WTC11 (cell line): ENCODE measurements at regions not wholly inside any gene's neighbourhood (a gene's known extent, or its start where the extent isn't known, plus 50 kb on each side); places are given as distances from the start of the nearest gene placed in this dataset.

ENCODE experiments used
- ATAC-seq: fragments of 200-7000 bp; cut with Tn5 transposase; 2 replicates; pipeline ENCODE4 v1.10.0; 2021; ENCODE audit warnings: mild to moderate bottlenecking, moderate library complexity
- CTCF ChIA-PET: fragments of 300-600 bp; sonication (Branson Sonifier 250); formaldehyde crosslinking; loops from one replicate; lab custom pipeline; 2021; ENCODE audit warnings: antibody characterized with exemption; lab: Charles Lee
- POLR2A ChIA-PET: fragments of 350-600 bp; sonication (Branson Sonifier 250); formaldehyde crosslinking; loops from one replicate; lab custom pipeline; 2021; ENCODE audit warnings: antibody characterized with exemption; lab: Charles Lee
- DNase-seq: peaks from one replicate; pipeline ENCODE4 v3.0.0; 2021; ENCODE audit warnings: low spot score
- H3K27ac Mint-ChIP-seq: 2 replicates; pipeline ENCODE4 v1.8.0; 2021; ENCODE audit warnings: mixed read lengths
- H3K27me3 Mint-ChIP-seq: 2 replicates; pipeline ENCODE4 v1.8.0; 2021; ENCODE audit warnings: low read depth, mild to moderate bottlenecking, moderate library complexity, mixed read lengths
- H3K36me3 Mint-ChIP-seq: 2 replicates; pipeline ENCODE4 v1.8.0; 2021; ENCODE audit warnings: mixed read lengths
- H3K4me1 Mint-ChIP-seq: 2 replicates; pipeline ENCODE4 v1.8.0; 2022; ENCODE audit warnings: mixed read lengths
- H3K4me3 Mint-ChIP-seq: 2 replicates; pipeline ENCODE4 v1.8.0; 2021; ENCODE audit warnings: mild to moderate bottlenecking, moderate library complexity, mixed read lengths
- H3K9me3 Mint-ChIP-seq: 2 replicates; pipeline ENCODE4 v1.8.0; 2021; ENCODE audit warnings: mixed read lengths
- ESRRA ChIP-seq: sonication (generic); formaldehyde crosslinking; IDR thresholded peaks from 2 replicates; pipeline ENCODE4 v1.8.1; 2022; ENCODE audit warnings: mild to moderate bottlenecking, missing genetic modification reagents, borderline replicate concordance
- ETV6 ChIP-seq: sonication (generic); formaldehyde crosslinking; IDR thresholded peaks from 2 replicates; pipeline ENCODE4 v1.8.1; 2022; ENCODE audit warnings: mild to moderate bottlenecking, missing genetic modification reagents
- GABPB1 ChIP-seq: sonication (generic); formaldehyde crosslinking; IDR thresholded peaks from 2 replicates; pipeline ENCODE4 v1.8.1; 2023; ENCODE audit warnings: mild to moderate bottlenecking, missing genetic modification reagents
- JUN ChIP-seq: sonication (generic); formaldehyde crosslinking; IDR thresholded peaks from 2 replicates; pipeline ENCODE4 v1.8.0; 2023; ENCODE audit warnings: mild to moderate bottlenecking, missing genetic modification reagents
- NFYB ChIP-seq: sonication (generic); formaldehyde crosslinking; conservative IDR thresholded peaks from 2 replicates; pipeline ENCODE4 v1.8.0; 2022; ENCODE audit warnings: low read depth, missing genetic modification reagents
- OVOL2 ChIP-seq: fragments of 250-450 bp; sonication (Bioruptor Pico); IDR thresholded peaks from 2 replicates; pipeline ENCODE4 v1.9.0; 2021; ENCODE audit warnings: mild to moderate bottlenecking, borderline replicate concordance
- SMAD3 ChIP-seq: sonication (generic); formaldehyde crosslinking; IDR thresholded peaks from 2 replicates; pipeline ENCODE4 v1.8.0; 2022; ENCODE audit warnings: missing genetic modification reagents, mild to moderate bottlenecking, borderline replicate concordance
- SMAD4 ChIP-seq: sonication (generic); formaldehyde crosslinking; IDR thresholded peaks from 2 replicates; pipeline ENCODE4 v1.8.0; 2022; ENCODE audit warnings: mild to moderate bottlenecking, missing genetic modification reagents
- SOX15 ChIP-seq: fragments of 250-450 bp; sonication (Bioruptor Pico); IDR thresholded peaks from 2 replicates; pipeline ENCODE4 v1.9.0; 2021; ENCODE audit warnings: mild to moderate bottlenecking
- SP1 ChIP-seq: sonication (generic); formaldehyde crosslinking; conservative IDR thresholded peaks from 2 replicates; pipeline ENCODE4 v1.8.1; 2022; ENCODE audit warnings: missing genetic modification reagents
- TEAD1 ChIP-seq: sonication (generic); formaldehyde crosslinking; IDR thresholded peaks from 2 replicates; pipeline ENCODE4 v1.8.0; 2022; ENCODE audit warnings: mild to moderate bottlenecking, missing genetic modification reagents
- ZBTB21 ChIP-seq: sonication (generic); formaldehyde crosslinking; IDR thresholded peaks from 2 replicates; pipeline ENCODE4 v1.8.1; 2023; ENCODE audit warnings: mild to moderate bottlenecking, missing genetic modification reagents, borderline replicate concordance
- ZNF219 ChIP-seq: sonication (generic); formaldehyde crosslinking; IDR thresholded peaks from 2 replicates; pipeline ENCODE4 v1.8.0; 2023; ENCODE audit warnings: missing genetic modification reagents, mild to moderate bottlenecking, borderline replicate concordance
- TF ChIP-seq, protein P1 (sequence below): sonication (generic); formaldehyde crosslinking; IDR thresholded peaks from 2 replicates; pipeline ENCODE4 v1.8.0; 2023; ENCODE audit warnings: missing genetic modification reagents, mild to moderate bottlenecking, borderline replicate concordance
- TF ChIP-seq, protein P2 (sequence below): sonication (generic); formaldehyde crosslinking; IDR thresholded peaks from 2 replicates; pipeline ENCODE4 v1.8.0; 2023; ENCODE audit warnings: mild to moderate bottlenecking, missing genetic modification reagents
- TF ChIP-seq, protein P3 (sequence below): fragments of 200-600 bp; IDR thresholded peaks from 2 replicates; pipeline ENCODE4 v1.8.0; 2022; ENCODE audit warnings: antibody characterized with exemption
- TF ChIP-seq, protein P4 (sequence below): sonication (generic); formaldehyde crosslinking; IDR thresholded peaks from 2 replicates; pipeline ENCODE4 v1.8.1; 2023; ENCODE audit warnings: mild to moderate bottlenecking, moderate library complexity, missing genetic modification reagents

DNA sequence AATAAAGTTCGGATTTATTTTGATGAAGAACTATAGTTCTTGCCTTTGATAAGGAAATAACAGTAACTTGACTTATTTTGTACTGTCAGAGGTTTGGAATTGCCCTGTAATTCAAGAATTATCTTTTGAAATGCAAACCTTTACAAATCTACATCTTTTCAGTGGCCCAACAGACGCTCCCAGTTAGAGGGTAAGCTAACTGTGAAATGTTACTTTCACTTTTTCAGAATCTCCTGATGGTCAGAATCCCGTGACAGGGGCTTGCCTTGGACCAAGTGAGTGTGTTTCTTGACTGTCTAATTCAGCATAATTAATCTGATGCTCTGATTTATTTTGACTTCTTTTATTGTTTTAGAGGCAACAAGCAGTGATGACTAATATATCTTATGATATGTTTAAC, 262.5 kb downstream of the PLOD2 start:
- peak; percentile 55 for ATAC-seq
- CTCF ChIA-PET, result no interaction called here

DNA sequence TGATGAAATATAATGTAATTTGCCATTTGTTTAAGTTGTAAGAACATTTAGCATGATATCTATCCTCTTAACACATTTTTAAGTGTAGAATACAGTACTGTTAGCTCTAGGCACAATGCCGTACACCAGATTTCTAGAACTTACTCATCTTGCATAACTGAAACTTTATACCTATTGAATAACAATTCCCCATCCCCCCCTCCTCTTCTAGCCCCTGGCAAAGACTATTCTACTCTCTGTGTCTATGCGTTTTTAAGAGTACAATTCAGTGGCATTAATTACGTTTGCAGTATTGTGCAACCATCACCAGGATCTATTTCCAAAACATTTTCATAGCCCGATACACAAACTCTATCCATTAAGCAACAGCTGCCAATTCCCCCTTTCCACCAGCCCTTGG, 261.7 kb downstream of the PLOD2 start:
- POLR2A ChIA-PET, result no interaction called here
- Mint-ChIP-seq H3K27ac (no peak overlapping the region), H3K4me1 (peaks cover 30% of the 10 kb centered on the region), H3K27me3 (no peaks in the 10 kb centered on the region), H3K9me3 (no peaks in the 10 kb centered on the region), H3K36me3 (no peaks in the 10 kb centered on the region), H3K4me3 (no peak overlapping the region)
- CTCF ChIA-PET, result no interaction called here
- no peak for DNase-seq
- ATAC-seq, result no peak
- TF ChIP-seq, protein P1, sequence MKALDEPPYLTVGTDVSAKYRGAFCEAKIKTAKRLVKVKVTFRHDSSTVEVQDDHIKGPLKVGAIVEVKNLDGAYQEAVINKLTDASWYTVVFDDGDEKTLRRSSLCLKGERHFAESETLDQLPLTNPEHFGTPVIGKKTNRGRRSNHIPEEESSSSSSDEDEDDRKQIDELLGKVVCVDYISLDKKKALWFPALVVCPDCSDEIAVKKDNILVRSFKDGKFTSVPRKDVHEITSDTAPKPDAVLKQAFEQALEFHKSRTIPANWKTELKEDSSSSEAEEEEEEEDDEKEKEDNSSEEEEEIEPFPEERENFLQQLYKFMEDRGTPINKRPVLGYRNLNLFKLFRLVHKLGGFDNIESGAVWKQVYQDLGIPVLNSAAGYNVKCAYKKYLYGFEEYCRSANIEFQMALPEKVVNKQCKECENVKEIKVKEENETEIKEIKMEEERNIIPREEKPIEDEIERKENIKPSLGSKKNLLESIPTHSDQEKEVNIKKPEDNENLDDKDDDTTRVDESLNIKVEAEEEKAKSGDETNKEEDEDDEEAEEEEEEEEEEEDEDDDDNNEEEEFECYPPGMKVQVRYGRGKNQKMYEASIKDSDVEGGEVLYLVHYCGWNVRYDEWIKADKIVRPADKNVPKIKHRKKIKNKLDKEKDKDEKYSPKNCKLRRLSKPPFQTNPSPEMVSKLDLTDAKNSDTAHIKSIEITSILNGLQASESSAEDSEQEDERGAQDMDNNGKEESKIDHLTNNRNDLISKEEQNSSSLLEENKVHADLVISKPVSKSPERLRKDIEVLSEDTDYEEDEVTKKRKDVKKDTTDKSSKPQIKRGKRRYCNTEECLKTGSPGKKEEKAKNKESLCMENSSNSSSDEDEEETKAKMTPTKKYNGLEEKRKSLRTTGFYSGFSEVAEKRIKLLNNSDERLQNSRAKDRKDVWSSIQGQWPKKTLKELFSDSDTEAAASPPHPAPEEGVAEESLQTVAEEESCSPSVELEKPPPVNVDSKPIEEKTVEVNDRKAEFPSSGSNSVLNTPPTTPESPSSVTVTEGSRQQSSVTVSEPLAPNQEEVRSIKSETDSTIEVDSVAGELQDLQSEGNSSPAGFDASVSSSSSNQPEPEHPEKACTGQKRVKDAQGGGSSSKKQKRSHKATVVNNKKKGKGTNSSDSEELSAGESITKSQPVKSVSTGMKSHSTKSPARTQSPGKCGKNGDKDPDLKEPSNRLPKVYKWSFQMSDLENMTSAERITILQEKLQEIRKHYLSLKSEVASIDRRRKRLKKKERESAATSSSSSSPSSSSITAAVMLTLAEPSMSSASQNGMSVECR (CRISPR knock-in tag), result no peak
- TF ChIP-seq TEAD1 (CRISPR knock-in tag) (no peak), SOX15 (no peak), OVOL2 (no peak), SMAD3 (CRISPR knock-in tag) (no peak), SMAD4 (CRISPR knock-in tag) (no peak)
- TF ChIP-seq, protein P2, sequence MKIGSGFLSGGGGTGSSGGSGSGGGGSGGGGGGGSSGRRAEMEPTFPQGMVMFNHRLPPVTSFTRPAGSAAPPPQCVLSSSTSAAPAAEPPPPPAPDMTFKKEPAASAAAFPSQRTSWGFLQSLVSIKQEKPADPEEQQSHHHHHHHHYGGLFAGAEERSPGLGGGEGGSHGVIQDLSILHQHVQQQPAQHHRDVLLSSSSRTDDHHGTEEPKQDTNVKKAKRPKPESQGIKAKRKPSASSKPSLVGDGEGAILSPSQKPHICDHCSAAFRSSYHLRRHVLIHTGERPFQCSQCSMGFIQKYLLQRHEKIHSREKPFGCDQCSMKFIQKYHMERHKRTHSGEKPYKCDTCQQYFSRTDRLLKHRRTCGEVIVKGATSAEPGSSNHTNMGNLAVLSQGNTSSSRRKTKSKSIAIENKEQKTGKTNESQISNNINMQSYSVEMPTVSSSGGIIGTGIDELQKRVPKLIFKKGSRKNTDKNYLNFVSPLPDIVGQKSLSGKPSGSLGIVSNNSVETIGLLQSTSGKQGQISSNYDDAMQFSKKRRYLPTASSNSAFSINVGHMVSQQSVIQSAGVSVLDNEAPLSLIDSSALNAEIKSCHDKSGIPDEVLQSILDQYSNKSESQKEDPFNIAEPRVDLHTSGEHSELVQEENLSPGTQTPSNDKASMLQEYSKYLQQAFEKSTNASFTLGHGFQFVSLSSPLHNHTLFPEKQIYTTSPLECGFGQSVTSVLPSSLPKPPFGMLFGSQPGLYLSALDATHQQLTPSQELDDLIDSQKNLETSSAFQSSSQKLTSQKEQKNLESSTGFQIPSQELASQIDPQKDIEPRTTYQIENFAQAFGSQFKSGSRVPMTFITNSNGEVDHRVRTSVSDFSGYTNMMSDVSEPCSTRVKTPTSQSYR (CRISPR knock-in tag), result no peak

More for the DNA sequence above, 262.5 kb downstream of the PLOD2 start:
- H3K36me3 Mint-ChIP-seq, result no peaks in the 10 kb centered on the region
- POLR2A ChIA-PET, result no interaction called here
- no peak overlapping the region for H3K27ac Mint-ChIP-seq
- peaks cover 33% of the 10 kb centered on the region for H3K4me1 Mint-ChIP-seq
- no peaks in the 10 kb centered on the region for H3K27me3 Mint-ChIP-seq
- H3K9me3 Mint-ChIP-seq, result no peaks in the 10 kb centered on the region
- no peak for TF ChIP-seq ZNF219 (CRISPR knock-in tag)
- no peak for TF ChIP-seq NFYB (CRISPR knock-in tag)
- no peak for TF ChIP-seq GABPB1 (CRISPR knock-in tag)
- no peak for TF ChIP-seq ZBTB21
- TF ChIP-seq, protein P3, sequence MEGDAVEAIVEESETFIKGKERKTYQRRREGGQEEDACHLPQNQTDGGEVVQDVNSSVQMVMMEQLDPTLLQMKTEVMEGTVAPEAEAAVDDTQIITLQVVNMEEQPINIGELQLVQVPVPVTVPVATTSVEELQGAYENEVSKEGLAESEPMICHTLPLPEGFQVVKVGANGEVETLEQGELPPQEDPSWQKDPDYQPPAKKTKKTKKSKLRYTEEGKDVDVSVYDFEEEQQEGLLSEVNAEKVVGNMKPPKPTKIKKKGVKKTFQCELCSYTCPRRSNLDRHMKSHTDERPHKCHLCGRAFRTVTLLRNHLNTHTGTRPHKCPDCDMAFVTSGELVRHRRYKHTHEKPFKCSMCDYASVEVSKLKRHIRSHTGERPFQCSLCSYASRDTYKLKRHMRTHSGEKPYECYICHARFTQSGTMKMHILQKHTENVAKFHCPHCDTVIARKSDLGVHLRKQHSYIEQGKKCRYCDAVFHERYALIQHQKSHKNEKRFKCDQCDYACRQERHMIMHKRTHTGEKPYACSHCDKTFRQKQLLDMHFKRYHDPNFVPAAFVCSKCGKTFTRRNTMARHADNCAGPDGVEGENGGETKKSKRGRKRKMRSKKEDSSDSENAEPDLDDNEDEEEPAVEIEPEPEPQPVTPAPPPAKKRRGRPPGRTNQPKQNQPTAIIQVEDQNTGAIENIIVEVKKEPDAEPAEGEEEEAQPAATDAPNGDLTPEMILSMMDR, result no peak
- TF ChIP-seq SP1 (CRISPR knock-in tag), result no peak
- TF ChIP-seq, protein P4, sequence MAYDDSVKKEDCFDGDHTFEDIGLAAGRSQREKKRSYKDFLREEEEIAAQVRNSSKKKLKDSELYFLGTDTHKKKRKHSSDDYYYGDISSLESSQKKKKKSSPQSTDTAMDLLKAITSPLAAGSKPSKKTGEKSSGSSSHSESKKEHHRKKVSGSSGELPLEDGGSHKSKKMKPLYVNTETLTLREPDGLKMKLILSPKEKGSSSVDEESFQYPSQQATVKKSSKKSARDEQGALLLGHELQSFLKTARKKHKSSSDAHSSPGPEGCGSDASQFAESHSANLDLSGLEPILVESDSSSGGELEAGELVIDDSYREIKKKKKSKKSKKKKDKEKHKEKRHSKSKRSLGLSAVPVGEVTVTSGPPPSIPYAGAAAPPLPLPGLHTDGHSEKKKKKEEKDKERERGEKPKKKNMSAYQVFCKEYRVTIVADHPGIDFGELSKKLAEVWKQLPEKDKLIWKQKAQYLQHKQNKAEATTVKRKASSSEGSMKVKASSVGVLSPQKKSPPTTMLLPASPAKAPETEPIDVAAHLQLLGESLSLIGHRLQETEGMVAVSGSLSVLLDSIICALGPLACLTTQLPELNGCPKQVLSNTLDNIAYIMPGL (CRISPR knock-in tag), result no peak
- TF ChIP-seq JUN, result no peak
- no peak for TF ChIP-seq ESRRA (CRISPR knock-in tag)
- no peak for TF ChIP-seq ETV6
- TF ChIP-seq, protein P1 (CRISPR knock-in tag), result no peak
- H3K4me3 Mint-ChIP-seq, result no peak overlapping the region
- no peak for DNase-seq
